ENCODE measurements at regions not wholly inside any gene's neighbourhood (a gene's known extent, or its start where the extent isn't known, plus 50 kb on each side); places are given as distances from the start of the nearest gene placed in this dataset.
A peak's percentile ranks its signal among the peaks of the same experiment; 100 is the strongest.

GRCh38 chr2:8545695-8546611, 135.9 kb upstream of the ID2 start:
- Histone ChIP-seq H3K36me3 (no peaks in the 10 kb centered on the region), H3K27ac (peak overlapping the region in 2 of 4 donors; percentile 60 to 70), H3K4me1 (peaks cover 13 to 34% (median 18%) of the 10 kb centered on the region in 3 donors), H3K4me3 (no peak overlapping the region), H3K27me3 (no peaks in the 10 kb centered on the region), H3K9me3 (no peaks in the 10 kb centered on the region)
- no peak for DNase-seq
- TF ChIP-seq CTCF (IDR thresholded peaks at IDR 0.05): no peak
- TF ChIP-seq POLR2A (IDR thresholded peaks at IDR 0.05): no peak
- intact Hi-C loops (cut with DNase I): no loop called here
- 87 to 90% methylated on average over 13 to 20 of the region's 30 CpGs for WGBS, 2 donors

- Histone ChIP-seq H3K4me1 (peaks cover 10 to 33% (median 17%) of the 10 kb centered on the region in 3 donors), H3K27me3 (no peaks in the 10 kb centered on the region), H3K9me3 (no peaks in the 10 kb centered on the region), H3K27ac (no peak overlapping the region), H3K36me3 (no peaks in the 10 kb centered on the region), H3K4me3 (no peak overlapping the region)
- TF ChIP-seq POLR2A (IDR thresholded peaks at IDR 0.05) (no peak), CTCF (IDR thresholded peaks at IDR 0.05) (no peak)
- DNase-seq: no peak
- intact Hi-C loops (cut with DNase I): no loop called here
- 78 to 80% methylated on average over 16 of the region's 16 CpGs for WGBS, 2 donors
Measured at GRCh38 chr2:8546612-8547283, 135.1 kb upstream of the ID2 start.

- no peaks in the 10 kb centered on the region for H3K36me3 ChIP-seq
- H3K27me3 ChIP-seq: no peaks in the 10 kb centered on the region
- no peak overlapping the region for H3K27ac ChIP-seq
- WGBS, 2 donors: 91 to 96% methylated on average over 16 to 19 of the region's 20 CpGs
- DNase-seq: no peak
- no peaks in the 10 kb centered on the region for H3K9me3 ChIP-seq
- TF ChIP-seq POLR2A (IDR thresholded peaks at IDR 0.05): no peak
- no peak for TF ChIP-seq CTCF (IDR thresholded peaks at IDR 0.05)
- intact Hi-C loops (cut with DNase I): no loop called here
- peaks cover 9 to 32% (median 17%) of the 10 kb centered on the region in 3 donors for H3K4me1 ChIP-seq
- H3K4me3 ChIP-seq: no peak overlapping the region
Measured at GRCh38 chr2:8547284-8548064, 134.4 kb upstream of the ID2 start.

GRCh38 chr2:8548065-8548618, 133.7 kb upstream of the ID2 start:
- TF ChIP-seq POLR2A (IDR thresholded peaks at IDR 0.05) (no peak), CTCF (IDR thresholded peaks at IDR 0.05) (no peak)
- Histone ChIP-seq H3K4me1 (peaks cover 6 to 25% (median 17%) of the 10 kb centered on the region in 3 donors), H3K36me3 (no peaks in the 10 kb centered on the region), H3K4me3 (no peak overlapping the region), H3K27ac (no peak overlapping the region), H3K27me3 (no peaks in the 10 kb centered on the region), H3K9me3 (no peaks in the 10 kb centered on the region)
- 82 to 95% methylated on average over 4 of the region's 9 CpGs for WGBS, 2 donors
- intact Hi-C loops (cut with DNase I): no loop called here
- DNase-seq: no peak
